K562 (cell line): ENCODE measurements at regions not wholly inside any gene's neighbourhood (a gene's known extent, or its start where the extent isn't known, plus 50 kb on each side); places are given as distances from the start of the nearest gene placed in this dataset.

ENCODE experiments used
- MLLT1 ChIP-seq, 2 experiments: fragments of 450-650 bp; IDR thresholded peaks; 2 replicates each; pipeline ENCODE4 v1.6.1; 2016
- POLR2A ChIP-seq: fragments of 450-650 bp; conservative IDR thresholded peaks from 2 replicates; pipeline ENCODE4 v1.6.1; 2016
- RBM22 ChIP-seq: fragments of 200-400 bp; formaldehyde crosslinking; IDR thresholded peaks from 2 replicates; pipeline ENCODE4 v1.6.1; 2018; ENCODE audit warnings: low read length, low read depth; ENCODE audit not compliant: poor library complexity, severe bottlenecking
- TF ChIP-seq, protein P1 (sequence below), 3 experiments: IDR thresholded peaks in 2 of 3; conservative IDR thresholded peaks in 1 of 3; 2 replicates each; pipeline ENCODE4 v1.5.1; 2011 to 2012; ENCODE audit warnings: low read length in 3 of 3, mild to moderate bottlenecking in 3 of 3, control low read depth in 2 of 3, improper control_type of control experiment in 1 of 3, inconsistent platforms in 1 of 3, low read depth in 1 of 3, mixed read lengths in 1 of 3, moderate library complexity in 1 of 3; ENCODE audit not compliant: insufficient read depth in 2 of 3

- TF ChIP-seq, protein P1, sequence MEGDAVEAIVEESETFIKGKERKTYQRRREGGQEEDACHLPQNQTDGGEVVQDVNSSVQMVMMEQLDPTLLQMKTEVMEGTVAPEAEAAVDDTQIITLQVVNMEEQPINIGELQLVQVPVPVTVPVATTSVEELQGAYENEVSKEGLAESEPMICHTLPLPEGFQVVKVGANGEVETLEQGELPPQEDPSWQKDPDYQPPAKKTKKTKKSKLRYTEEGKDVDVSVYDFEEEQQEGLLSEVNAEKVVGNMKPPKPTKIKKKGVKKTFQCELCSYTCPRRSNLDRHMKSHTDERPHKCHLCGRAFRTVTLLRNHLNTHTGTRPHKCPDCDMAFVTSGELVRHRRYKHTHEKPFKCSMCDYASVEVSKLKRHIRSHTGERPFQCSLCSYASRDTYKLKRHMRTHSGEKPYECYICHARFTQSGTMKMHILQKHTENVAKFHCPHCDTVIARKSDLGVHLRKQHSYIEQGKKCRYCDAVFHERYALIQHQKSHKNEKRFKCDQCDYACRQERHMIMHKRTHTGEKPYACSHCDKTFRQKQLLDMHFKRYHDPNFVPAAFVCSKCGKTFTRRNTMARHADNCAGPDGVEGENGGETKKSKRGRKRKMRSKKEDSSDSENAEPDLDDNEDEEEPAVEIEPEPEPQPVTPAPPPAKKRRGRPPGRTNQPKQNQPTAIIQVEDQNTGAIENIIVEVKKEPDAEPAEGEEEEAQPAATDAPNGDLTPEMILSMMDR (IDR thresholded peaks at IDR 0.05 in 2 of 3, conservative IDR thresholded peaks at IDR 0.05 in 1 of 3; ENCODE audit: insufficient read depth in 2 of 3, low read depth in 1 of 3, low read length in 3 of 3) = no peak
- TF ChIP-seq MLLT1 (IDR thresholded peaks at IDR 0.05) (no peak), POLR2A (no peak), RBM22 (no peak)
Measured at GRCh38 chr22:49116021-49116420, 711.7 kb downstream of the BRD1 start.
